GM10266 (cell line): ENCODE measurements at regions not wholly inside any gene's neighbourhood (a gene's known extent, or its start where the extent isn't known, plus 50 kb on each side); places are given as distances from the start of the nearest gene placed in this dataset.

ENCODE experiments used
- DNase-seq: peaks from one replicate; pipeline ENCODE4 v3.0.0; 2012; ENCODE audit errors: extremely low spot score
- TF ChIP-seq, protein P1 (sequence below): IDR thresholded peaks from 2 replicates; pipeline ENCODE4 v1.5.1; 2012; ENCODE audit warnings: mild to moderate bottlenecking, low read depth; ENCODE audit not compliant: control insufficient read depth, insufficient read depth; ENCODE audit errors: missing control alignments

DNA sequence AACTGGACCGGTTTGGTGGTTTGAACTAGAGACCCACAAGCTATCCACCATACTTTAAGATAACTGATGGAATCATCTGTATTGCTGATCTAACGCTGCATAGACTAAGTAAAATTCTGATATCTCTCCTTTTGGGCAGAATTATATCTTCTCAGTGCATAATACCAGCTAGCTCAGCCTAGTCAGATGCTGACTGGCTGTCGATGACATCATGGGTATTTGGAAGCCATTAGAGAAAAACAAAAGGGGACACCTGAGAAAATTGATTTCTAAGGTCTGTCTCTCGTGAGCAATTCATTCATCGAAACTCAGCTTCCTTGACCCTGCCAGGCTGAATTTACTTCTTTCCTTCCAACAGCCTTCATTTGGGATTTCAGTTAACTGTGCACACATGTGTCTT lies 263.0 kb upstream of the CCL2 start:
- TF ChIP-seq, protein P1, sequence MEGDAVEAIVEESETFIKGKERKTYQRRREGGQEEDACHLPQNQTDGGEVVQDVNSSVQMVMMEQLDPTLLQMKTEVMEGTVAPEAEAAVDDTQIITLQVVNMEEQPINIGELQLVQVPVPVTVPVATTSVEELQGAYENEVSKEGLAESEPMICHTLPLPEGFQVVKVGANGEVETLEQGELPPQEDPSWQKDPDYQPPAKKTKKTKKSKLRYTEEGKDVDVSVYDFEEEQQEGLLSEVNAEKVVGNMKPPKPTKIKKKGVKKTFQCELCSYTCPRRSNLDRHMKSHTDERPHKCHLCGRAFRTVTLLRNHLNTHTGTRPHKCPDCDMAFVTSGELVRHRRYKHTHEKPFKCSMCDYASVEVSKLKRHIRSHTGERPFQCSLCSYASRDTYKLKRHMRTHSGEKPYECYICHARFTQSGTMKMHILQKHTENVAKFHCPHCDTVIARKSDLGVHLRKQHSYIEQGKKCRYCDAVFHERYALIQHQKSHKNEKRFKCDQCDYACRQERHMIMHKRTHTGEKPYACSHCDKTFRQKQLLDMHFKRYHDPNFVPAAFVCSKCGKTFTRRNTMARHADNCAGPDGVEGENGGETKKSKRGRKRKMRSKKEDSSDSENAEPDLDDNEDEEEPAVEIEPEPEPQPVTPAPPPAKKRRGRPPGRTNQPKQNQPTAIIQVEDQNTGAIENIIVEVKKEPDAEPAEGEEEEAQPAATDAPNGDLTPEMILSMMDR, result no peak

GRCh38 chr17:34000639-34001038 lies 254.4 kb upstream of the CCL2 start:
- TF ChIP-seq, protein P1, result no peak
- DNase-seq, result no peak

More for the DNA sequence above, 263.0 kb upstream of the CCL2 start:
- DNase-seq, result no peak

GRCh38 chr17:34001246-34001645 lies 253.8 kb upstream of the CCL2 start:
- DNase-seq, result no peak
- TF ChIP-seq, protein P1, result no peak

DNA sequence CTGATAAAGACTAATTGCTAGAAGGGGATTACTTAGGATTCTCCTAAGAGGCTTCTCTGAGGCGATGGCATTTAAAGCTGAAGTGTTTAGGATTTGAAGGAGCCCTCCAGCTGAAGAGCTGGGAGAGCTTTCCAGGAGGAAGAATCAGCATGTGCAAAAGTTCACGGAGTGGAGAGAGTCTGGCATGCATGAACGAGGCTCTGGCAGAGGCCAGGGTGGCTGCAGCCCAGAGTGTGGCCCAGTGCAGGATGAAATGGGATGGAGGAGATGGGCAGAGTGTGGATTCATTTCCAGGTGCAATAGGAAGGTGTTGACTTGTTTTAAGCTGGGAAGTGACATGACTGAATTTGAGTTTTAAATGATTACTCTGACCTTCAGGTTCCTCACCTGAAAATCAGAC lies 249.0 kb upstream of the CCL2 start:
- TF ChIP-seq, protein P1, result no peak
- DNase-seq, result no peak

DNA sequence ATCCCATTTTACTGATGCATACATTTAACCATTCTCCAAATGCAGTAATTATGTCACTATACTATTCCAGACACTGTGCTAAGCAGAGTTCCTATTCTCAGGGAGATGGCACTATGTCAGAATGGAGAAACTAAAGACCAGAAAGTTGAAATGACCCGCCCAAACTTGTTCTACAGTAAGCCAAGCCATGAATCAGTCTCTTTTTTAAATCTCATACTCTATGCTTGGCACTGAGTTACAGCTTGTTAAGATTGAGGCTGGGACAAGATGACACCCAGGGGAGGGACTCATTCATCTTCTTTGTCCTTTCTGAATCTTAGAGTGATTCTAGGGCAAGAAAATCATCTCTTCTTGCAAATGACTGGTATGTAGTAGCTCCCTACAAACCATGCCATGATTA lies 247.0 kb upstream of the CCL2 start:
- DNase-seq, result no peak
- TF ChIP-seq, protein P1, result no peak

- TF ChIP-seq, protein P1, result no peak
- DNase-seq, result no peak
Measured at GRCh38 chr17:34009912-34010311, 245.2 kb upstream of the CCL2 start.

DNA sequence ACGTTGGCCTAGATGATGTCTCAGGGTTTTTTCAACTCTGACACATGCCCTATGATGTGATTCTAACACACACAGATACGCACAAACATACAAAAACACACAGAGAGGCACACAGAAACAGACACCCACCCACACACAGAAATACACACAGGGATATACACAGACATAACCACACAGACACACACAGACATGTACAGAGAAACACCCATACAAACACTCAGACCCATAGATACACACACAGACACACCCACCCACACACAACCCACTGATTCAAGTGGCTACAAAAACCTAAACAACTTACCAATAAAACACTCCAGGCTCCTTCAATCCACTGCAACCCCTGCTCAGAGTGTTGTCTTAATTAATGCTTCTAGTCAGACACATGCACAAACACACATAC lies 244.6 kb upstream of the CCL2 start:
- TF ChIP-seq, protein P1, result no peak
- no peak for DNase-seq
